GM12878 (cell line): ENCODE measurements at regions not wholly inside any gene's neighbourhood (a gene's known extent, or its start where the extent isn't known, plus 50 kb on each side); places are given as distances from the start of the nearest gene placed in this dataset.
"Not testable (repeated sequence)": the region's sequence is repeated elsewhere in the genome, so short reads cannot be mapped to it uniquely, and the experiment has no call there.

Experiments
- ATAC-seq: fragments of 200-7000 bp; cut with Tn5 transposase; 3 replicates; pipeline ENCODE4 v1.9.1; 2020; ENCODE audit warnings: mild to moderate bottlenecking, moderate library complexity
- BruUV-seq: library from RNA; stranded (reverse); fragments of 400-500 nt; replicated peaks from 2 replicates; lab custom pipeline; 2021; lab: Mats Ljungman, UMichigan
- CTCF ChIA-PET: fragments of 300-600 bp; sonication (Branson Sonifier 250); formaldehyde crosslinking; extraction: SDS; loops from one replicate; lab custom pipeline; 2021; ENCODE audit warnings: inconsistent platforms; lab: Yijun Ruan, JAX
- POLR2A ChIA-PET: fragments of 350-600 bp; formaldehyde crosslinking; extraction: SDS; loops from one replicate; lab custom pipeline; 2021; ENCODE audit warnings: inconsistent platforms; lab: Charles Lee
- RAD21 ChIA-PET: fragments of 300-600 bp; sonication (Branson Sonifier 250); formaldehyde crosslinking; loops from one replicate; lab custom pipeline; 2023; ENCODE audit warnings: antibody characterized with exemption; ENCODE audit not compliant: unreplicated experiment; lab: Charles Lee
- SMC1A ChIA-PET: fragments of 300-600 bp; sonication (Branson Sonifier 250); formaldehyde crosslinking; loops from one replicate; lab custom pipeline; 2023; ENCODE audit not compliant: unreplicated experiment, uncharacterized antibody; lab: Charles Lee
- DNase-seq: peaks from one replicate; pipeline ENCODE4 v3.0.0-alpha.2; 2011; ENCODE audit warnings: low read depth, low spot score
- FAIRE-seq: peaks from 3 replicates; lab custom pipeline; 2011; peaks lifted over from hg19 to GRCh38; lab: Jason Lieb, UNC
- H2AFZ ChIP-seq: 2 replicates; pipeline ENCODE4 v1.6.0; 2011; ENCODE audit warnings: low read depth, low read length, control low read depth; ENCODE audit not compliant: control insufficient read depth
- H3K27ac ChIP-seq: 2 replicates; pipeline ENCODE4 v1.5.1; 2011; ENCODE audit warnings: control low read depth; ENCODE audit not compliant: control insufficient read depth, insufficient read depth
- H3K27me3 ChIP-seq, 2 experiments: replicated peaks in 1 of 2; 2 replicates each; pipeline versions ENCODE4 v1.6.0 to v1.6.1; 2011; ENCODE audit warnings: low read length in 1 of 2; ENCODE audit not compliant: control insufficient read depth in 2 of 2, insufficient read depth in 2 of 2
- H3K36me3 ChIP-seq, 2 experiments: 2 replicates each; pipeline ENCODE4 v1.5.1; 2011; ENCODE audit warnings: low read length in 1 of 2; ENCODE audit not compliant: control insufficient read depth in 2 of 2, insufficient read depth in 2 of 2
- H3K4me1 ChIP-seq: 2 replicates; pipeline ENCODE4 v1.6.1; 2011; ENCODE audit warnings: mild to moderate bottlenecking, low read length, moderate library complexity, mixed read lengths; ENCODE audit not compliant: control insufficient read depth, insufficient read depth
- H3K4me2 ChIP-seq: 2 replicates; pipeline ENCODE4 v1.6.0; 2011; ENCODE audit warnings: control low read depth; ENCODE audit not compliant: control insufficient read depth, insufficient read depth
- H3K4me3 ChIP-seq: fragments of 200-600 bp; sonication (generic); 2 replicates; pipeline ENCODE4 v1.5.1; 2016
- H3K79me2 ChIP-seq: 2 replicates; pipeline ENCODE4 v1.6.0; 2011; ENCODE audit warnings: low read length; ENCODE audit not compliant: control insufficient read depth, insufficient read depth
- H3K9ac ChIP-seq: 2 replicates; pipeline ENCODE4 v1.8.0; 2011; ENCODE audit warnings: low read length, control low read depth, mixed read lengths; ENCODE audit not compliant: control insufficient read depth, insufficient read depth
- H3K9me3 ChIP-seq: replicated peaks from 3 replicates; pipeline ENCODE4 v1.5.1; 2011; ENCODE audit warnings: mild to moderate bottlenecking, low read length; ENCODE audit not compliant: control insufficient read depth, insufficient read depth
- H4K20me1 ChIP-seq: 2 replicates; pipeline ENCODE4 v1.6.0; 2011; ENCODE audit not compliant: control insufficient read depth, insufficient read depth
- WGBS: methylation state at CpG from one replicate; pipeline ENCODE4 v1.1.6; 2016; ENCODE audit warnings: low lambda C conversion rate; ENCODE audit not compliant: insufficient replicate concordance, insufficient coverage; ENCODE audit errors: missing lambda C conversion rate; 5-methylcytosine and 5-hydroxymethylcytosine counted together
- in situ Hi-C: fragments of 300-500 bp; cut with MboI; formaldehyde crosslinking; loops from 9 replicates; pipeline ENCODE4 v1.14.3; 2018; ENCODE audit warnings: mixed read lengths
- intact Hi-C: fragments of 100-400 bp; cut with micrococcal nuclease; formaldehyde crosslinking; loops from one replicate; pipeline ENCODE4 v1.14.2; 2022; ENCODE audit not compliant: unreplicated experiment

DNA sequence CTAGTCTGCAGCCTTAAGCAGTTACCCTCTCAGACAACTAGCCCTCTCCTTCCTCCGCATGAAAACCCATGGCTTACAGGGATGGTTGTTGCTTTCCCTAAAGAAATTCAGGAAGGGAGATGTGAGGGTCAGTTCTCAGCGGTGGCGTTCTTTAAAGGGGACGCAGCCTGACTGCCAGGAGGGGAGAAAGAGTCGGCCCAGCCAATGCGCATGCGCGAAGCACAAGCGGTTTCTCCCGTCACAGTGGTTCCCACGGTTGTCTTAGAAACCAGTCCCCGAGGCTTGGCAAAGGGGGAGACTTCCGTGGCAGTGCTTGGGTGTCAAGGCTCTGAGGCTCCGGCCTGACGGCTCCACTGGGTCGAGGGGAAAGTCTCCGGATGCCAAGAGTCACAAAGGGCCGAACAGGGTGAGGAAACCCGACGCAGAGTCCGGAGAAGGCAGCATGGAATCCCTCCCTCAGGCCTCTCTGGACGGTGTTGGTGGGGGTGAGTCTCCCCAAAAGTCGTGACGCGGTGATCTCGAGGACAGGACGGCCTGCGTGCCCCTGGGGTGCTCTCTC, 140.8 kb upstream of the ANKRD20A1 start:
- H3K4me1 ChIP-seq, FAIRE-seq, intact Hi-C loops, BruUV-seq, H3K27ac ChIP-seq, H3K4me3 ChIP-seq, H3K4me2 ChIP-seq, DNase-seq, H3K9me3 ChIP-seq, H4K20me1 ChIP-seq, H3K9ac ChIP-seq, H2AFZ ChIP-seq, H3K36me3 ChIP-seq, POLR2A ChIA-PET, H3K27me3 ChIP-seq, CTCF ChIA-PET, RAD21 ChIA-PET, SMC1A ChIA-PET, in situ Hi-C loops, H3K79me2 ChIP-seq: not testable (repeated sequence)
- peak; percentile 34; the same call in 1 of the 3 replicates for ATAC-seq
- WGBS = 34% methylated on average over 8 of the region's 28 CpGs

DNA sequence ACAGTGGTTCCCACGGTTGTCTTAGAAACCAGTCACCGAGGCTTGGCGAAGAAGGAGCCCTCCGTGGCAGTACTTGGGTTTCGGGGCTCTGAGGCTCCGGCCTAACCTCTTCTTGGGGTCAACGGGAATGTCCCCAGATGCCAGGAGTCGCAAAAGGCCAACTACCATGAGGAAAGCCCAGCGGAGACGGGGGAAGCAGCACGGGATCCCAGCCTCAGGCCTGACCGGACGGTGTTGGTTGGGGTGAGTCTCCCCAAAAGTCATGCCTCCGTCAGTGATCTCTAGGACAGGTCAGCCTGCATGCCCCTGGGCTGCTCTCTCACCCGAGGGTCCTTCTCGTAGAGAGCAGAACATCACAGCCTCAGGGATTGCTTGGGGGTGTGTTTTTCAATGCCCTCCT, 138.2 kb upstream of the ANKRD20A1 start:
- H3K4me1 ChIP-seq, H4K20me1 ChIP-seq, H3K27ac ChIP-seq, ATAC-seq, SMC1A ChIA-PET, H3K9ac ChIP-seq, POLR2A ChIA-PET, H3K4me3 ChIP-seq, H3K4me2 ChIP-seq, H3K36me3 ChIP-seq, H3K79me2 ChIP-seq, in situ Hi-C loops, intact Hi-C loops, RAD21 ChIA-PET, CTCF ChIA-PET, FAIRE-seq, H3K9me3 ChIP-seq, DNase-seq, H2AFZ ChIP-seq, H3K27me3 ChIP-seq, BruUV-seq: not testable (repeated sequence)
- 85% methylated on average over 16 of the region's 16 CpGs for WGBS

DNA sequence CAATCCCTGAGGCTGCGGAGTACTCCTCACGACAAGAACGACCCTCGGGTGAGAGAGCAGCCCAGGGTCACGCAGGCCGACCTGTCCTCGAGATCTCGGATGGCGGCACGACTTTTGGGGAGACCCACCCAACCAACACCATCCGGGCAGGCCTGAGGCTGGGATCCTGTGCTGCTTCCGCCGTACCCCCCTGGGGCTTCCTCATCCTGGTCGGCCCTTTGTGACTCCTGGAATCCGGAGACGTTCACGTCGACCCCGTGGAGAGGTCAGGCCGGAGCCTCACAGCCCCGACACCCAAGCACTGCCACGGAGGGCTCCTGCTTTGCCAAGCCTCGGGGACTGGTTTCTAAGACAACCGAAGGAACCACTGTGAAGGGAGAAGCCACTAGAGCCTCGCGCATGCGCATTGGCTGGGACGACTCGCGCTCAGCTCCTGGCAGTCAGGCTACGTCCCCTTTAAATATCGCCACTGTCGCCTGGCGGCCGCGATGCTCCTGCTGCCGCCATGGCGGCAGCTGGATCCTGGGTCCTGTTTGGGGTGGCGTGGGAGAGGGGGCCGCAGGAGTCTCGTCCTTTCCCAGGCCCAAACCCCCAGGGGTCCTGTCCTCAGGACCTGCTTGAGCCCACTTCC, 136.2 kb upstream of the ANKRD20A1 start:
- H3K9ac ChIP-seq, H3K9me3 ChIP-seq, DNase-seq, POLR2A ChIA-PET, FAIRE-seq, H3K4me1 ChIP-seq, CTCF ChIA-PET, H3K4me3 ChIP-seq, BruUV-seq, H3K79me2 ChIP-seq, RAD21 ChIA-PET, H3K27me3 ChIP-seq, H2AFZ ChIP-seq, intact Hi-C loops, H4K20me1 ChIP-seq, SMC1A ChIA-PET, in situ Hi-C loops, H3K27ac ChIP-seq, H3K36me3 ChIP-seq, H3K4me2 ChIP-seq: not testable (repeated sequence)
- ATAC-seq = peak; percentile 84
- no CpG with 5 or more reads among the region's 41 CpGs for WGBS

DNA sequence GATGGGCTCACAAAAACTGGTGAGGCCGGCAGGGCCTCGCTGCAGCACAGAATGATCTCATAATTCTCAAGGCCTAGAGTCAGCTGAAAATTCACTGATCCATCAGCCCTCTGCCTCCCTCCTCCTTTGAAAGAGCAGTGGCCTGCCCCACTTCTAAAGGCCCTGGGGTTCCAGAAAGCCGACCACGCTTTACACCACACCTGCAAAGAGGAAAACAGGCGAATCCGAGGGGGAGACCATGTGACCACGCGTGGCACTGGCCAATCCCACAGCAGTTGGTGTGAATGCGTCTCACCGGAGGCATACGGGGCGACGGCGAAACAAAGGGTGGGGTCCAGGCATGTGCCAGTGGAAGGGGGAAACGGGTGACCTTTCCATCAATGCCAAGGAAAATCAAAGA, 135.5 kb upstream of the ANKRD20A1 start:
- CTCF ChIA-PET, DNase-seq, in situ Hi-C loops, H3K27me3 ChIP-seq, POLR2A ChIA-PET, RAD21 ChIA-PET, H3K4me2 ChIP-seq, H3K4me1 ChIP-seq, H3K36me3 ChIP-seq, H3K79me2 ChIP-seq, SMC1A ChIA-PET, intact Hi-C loops, H3K9ac ChIP-seq, FAIRE-seq, H3K27ac ChIP-seq, H4K20me1 ChIP-seq, BruUV-seq, H3K9me3 ChIP-seq: not testable (repeated sequence)
- 0 out of 2 replicates have a peak overlapping the region, but pooled peaks have one; percentile 39 for H2AFZ ChIP-seq
- 0% methylated on average over 8 of the region's 15 CpGs for WGBS
- ATAC-seq = peak; percentile 44
- peak overlapping the region; percentile 58 for H3K4me3 ChIP-seq
